CD4-positive, alpha-beta T cell treated with Interleukin-6 at 100 ng/mL for 8 hours (primary cell): ENCODE measurements at regions not wholly inside any gene's neighbourhood (a gene's known extent, or its start where the extent isn't known, plus 50 kb on each side); places are given as distances from the start of the nearest gene placed in this dataset.

ENCODE experiments used
- DNase-seq: peaks from one replicate; pipeline ENCODE4 v3.0.0-alpha.2; 2020; ENCODE audit warnings: mixed read lengths, low spot score

DNA sequence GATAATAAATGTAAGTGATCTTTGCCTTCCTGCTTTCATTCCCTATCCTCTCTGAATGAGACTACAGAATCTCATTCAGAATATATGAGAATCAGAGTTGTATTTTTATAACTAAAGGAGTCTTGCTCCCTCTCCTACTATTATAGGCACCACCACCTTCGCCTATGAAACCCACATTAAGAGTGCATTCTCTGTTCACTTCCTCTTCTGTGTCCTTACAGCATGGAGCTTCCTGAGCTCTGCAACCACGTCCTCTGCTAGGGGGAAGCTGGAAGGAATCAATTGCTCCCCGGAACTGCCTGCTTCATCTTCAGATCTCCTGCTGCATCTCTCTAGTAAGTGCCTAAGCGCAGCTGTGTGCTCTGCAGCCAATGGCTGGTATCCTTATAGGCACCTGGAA, 820.7 kb downstream of the GRID1 start:
- no peak for DNase-seq

DNA sequence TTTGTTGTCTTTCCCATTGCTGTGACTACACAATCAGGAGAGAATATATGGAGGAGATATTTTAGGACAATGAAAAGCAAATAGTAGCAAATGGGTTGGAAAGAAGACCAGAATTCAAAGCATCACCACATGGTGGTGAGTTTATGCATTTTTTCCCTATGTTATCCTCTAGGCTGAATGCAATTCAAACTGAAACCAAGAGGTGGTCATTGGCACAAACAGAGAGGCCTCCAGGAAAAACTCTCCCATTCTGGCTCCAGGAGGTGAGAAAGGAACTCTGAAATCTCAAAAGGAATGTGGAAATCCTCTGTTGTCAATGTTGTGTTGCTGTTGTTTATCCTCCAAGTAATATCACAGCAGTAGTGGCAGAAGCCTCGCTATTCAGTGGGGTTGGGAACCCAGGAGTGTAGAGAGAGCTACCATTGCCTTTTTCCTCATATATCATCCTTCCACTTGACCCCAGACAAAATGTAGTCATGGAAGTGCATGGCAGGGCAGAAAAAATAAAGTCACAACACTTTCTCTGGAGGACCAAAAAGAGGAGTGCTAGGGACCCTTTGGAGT, 819.1 kb downstream of the GRID1 start:
- no peak for DNase-seq

DNA sequence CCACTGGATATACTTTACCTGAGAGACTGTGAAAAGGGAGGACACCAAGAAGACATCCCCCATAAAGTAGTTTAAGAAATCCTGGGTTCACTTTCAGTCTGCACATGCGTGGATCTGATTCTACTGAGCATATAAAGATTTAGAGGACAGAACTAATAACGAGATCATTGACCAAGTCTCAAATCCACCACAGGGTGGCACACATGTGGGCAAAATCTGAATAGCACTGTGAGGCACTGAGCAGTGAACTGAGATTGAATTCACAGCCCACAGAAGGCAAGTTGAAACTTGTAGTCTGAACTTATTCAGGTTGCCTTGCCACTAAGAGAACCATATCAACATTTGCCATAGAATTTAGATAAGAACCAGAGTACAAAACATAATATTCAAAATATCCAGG, 818.6 kb downstream of the GRID1 start:
- peak; percentile 8 for DNase-seq
